Smooth muscle cell (in vitro differentiated cells): ENCODE measurements at regions not wholly inside any gene's neighbourhood (a gene's known extent, or its start where the extent isn't known, plus 50 kb on each side); places are given as distances from the start of the nearest gene placed in this dataset.
"Not testable (repeated sequence)": the region's sequence is repeated elsewhere in the genome, so short reads cannot be mapped to it uniquely, and the experiment has no call there.

Experiments used
- DNase-seq: peaks from one replicate; lab custom pipeline; 2025; ENCODE audit not compliant: unreplicated experiment; lab: John Stamatoyannopoulos, UW
- H2AFZ ChIP-seq: fragments of 200-600 bp; sonication (generic); 2 replicates; pipeline ENCODE4 v1.6.0; 2016; ENCODE audit warnings: antibody characterized with exemption, low read depth, mild to moderate bottlenecking
- H3F3A ChIP-seq: fragments of 200-600 bp; sonication (generic); 2 replicates; pipeline ENCODE4 v1.6.0; 2017; ENCODE audit warnings: antibody characterized with exemption, low read depth
- H3K27ac ChIP-seq: fragments of 200-600 bp; sonication (generic); 2 replicates; pipeline ENCODE4 v1.5.1; 2016; ENCODE audit warnings: low read depth, mild to moderate bottlenecking
- H3K27me3 ChIP-seq: fragments of 200-600 bp; sonication (generic); 2 replicates; pipeline ENCODE4 v1.6.1; 2016; ENCODE audit warnings: low read depth, mild to moderate bottlenecking
- H3K36me3 ChIP-seq: fragments of 200-600 bp; sonication (generic); 2 replicates; pipeline ENCODE4 v1.5.1; 2016; ENCODE audit warnings: low read depth
- H3K4me1 ChIP-seq: fragments of 200-600 bp; sonication (generic); 2 replicates; pipeline ENCODE4 v1.5.1; 2016; ENCODE audit warnings: low read depth
- H3K4me2 ChIP-seq: fragments of 200-600 bp; sonication (generic); 2 replicates; pipeline ENCODE4 v1.6.0; 2016; ENCODE audit warnings: mild to moderate bottlenecking
- H3K4me3 ChIP-seq: fragments of 200-600 bp; sonication (generic); 2 replicates; pipeline ENCODE4 v1.5.1; 2016; ENCODE audit warnings: mild to moderate bottlenecking
- H3K79me2 ChIP-seq: fragments of 200-600 bp; sonication (generic); 2 replicates; pipeline ENCODE4 v1.6.0; 2016; ENCODE audit warnings: low read depth, mild to moderate bottlenecking
- H3K9ac ChIP-seq: fragments of 200-600 bp; sonication (generic); 2 replicates; pipeline ENCODE4 v1.6.0; 2016; ENCODE audit warnings: low read depth
- H3K9me3 ChIP-seq: fragments of 200-600 bp; sonication (generic); replicated peaks from 2 replicates; pipeline ENCODE4 v1.5.1; 2016; ENCODE audit warnings: low read depth
- H4K20me1 ChIP-seq: fragments of 200-600 bp; sonication (generic); 2 replicates; pipeline ENCODE4 v1.6.0; 2016; ENCODE audit warnings: low read depth
- WGBS: methylation state at CpG from one replicate; pipeline ENCODE4 v1.1.7; 2016; ENCODE audit warnings: low lambda C conversion rate; 5-methylcytosine and 5-hydroxymethylcytosine counted together

- 47% methylated on average over 5 of the region's 5 CpGs for WGBS
- not testable (repeated sequence) for DNase-seq, H3K36me3 ChIP-seq
Measured at GRCh38 chr15:20066173-20066572, 475.4 kb downstream of the GOLGA6L6 start.

GRCh38 chr15:20065508-20065907 is 476.1 kb downstream of the GOLGA6L6 start:
- not testable (repeated sequence) for DNase-seq, H2AFZ ChIP-seq, H3K4me2 ChIP-seq, H3K36me3 ChIP-seq, H3K79me2 ChIP-seq, H3K9me3 ChIP-seq, H3K4me3 ChIP-seq, H3F3A ChIP-seq, H3K27ac ChIP-seq, H3K9ac ChIP-seq, H3K27me3 ChIP-seq, H3K4me1 ChIP-seq, H4K20me1 ChIP-seq
- 85% methylated on average over 9 of the region's 10 CpGs for WGBS

More at GRCh38 chr15:20066173-20066572, 475.4 kb downstream of the GOLGA6L6 start:
- not testable (repeated sequence) for H3K4me3 ChIP-seq, H3F3A ChIP-seq, H3K27ac ChIP-seq, H3K4me1 ChIP-seq, H3K27me3 ChIP-seq, H3K79me2 ChIP-seq, H3K9me3 ChIP-seq, H3K4me2 ChIP-seq, H4K20me1 ChIP-seq, H2AFZ ChIP-seq, H3K9ac ChIP-seq

GRCh38 chr15:20063167-20063566 is 478.4 kb downstream of the GOLGA6L6 start:
- not testable (repeated sequence) for H3K27ac ChIP-seq, H3K9me3 ChIP-seq, H4K20me1 ChIP-seq, H3K9ac ChIP-seq, H3K36me3 ChIP-seq, DNase-seq, H3F3A ChIP-seq, H3K4me1 ChIP-seq, H3K4me3 ChIP-seq, H3K4me2 ChIP-seq, H3K27me3 ChIP-seq, H2AFZ ChIP-seq, H3K79me2 ChIP-seq
- WGBS: 59% methylated on average over 7 of the region's 7 CpGs

- H3K4me1 ChIP-seq, H2AFZ ChIP-seq, H3K36me3 ChIP-seq, H4K20me1 ChIP-seq, H3F3A ChIP-seq, H3K9ac ChIP-seq, H3K4me2 ChIP-seq, DNase-seq, H3K9me3 ChIP-seq, H3K79me2 ChIP-seq, H3K4me3 ChIP-seq, H3K27me3 ChIP-seq, H3K27ac ChIP-seq: not testable (repeated sequence)
- 85% methylated on average over 7 of the region's 13 CpGs for WGBS
Measured at GRCh38 chr15:20060838-20061237, 480.8 kb downstream of the GOLGA6L6 start.

- not testable (repeated sequence) for H3K9me3 ChIP-seq
- 73% methylated on average over 5 of the region's 5 CpGs for WGBS
Measured at GRCh38 chr15:20056871-20057270, 484.7 kb downstream of the GOLGA6L6 start.

GRCh38 chr15:20055921-20056320 is 485.7 kb downstream of the GOLGA6L6 start:
- not testable (repeated sequence) for DNase-seq, H3K9ac ChIP-seq, H3K79me2 ChIP-seq, H3K27ac ChIP-seq, H3K36me3 ChIP-seq, H3K27me3 ChIP-seq, H2AFZ ChIP-seq, H3F3A ChIP-seq, H3K9me3 ChIP-seq, H4K20me1 ChIP-seq, H3K4me1 ChIP-seq, H3K4me2 ChIP-seq, H3K4me3 ChIP-seq
- WGBS: 65% methylated on average over 5 of the region's 5 CpGs

More at GRCh38 chr15:20056871-20057270, 484.7 kb downstream of the GOLGA6L6 start:
- H3K27me3 ChIP-seq, H3K4me2 ChIP-seq, H3K36me3 ChIP-seq, H3K9ac ChIP-seq, H2AFZ ChIP-seq, H4K20me1 ChIP-seq, H3K4me3 ChIP-seq, H3F3A ChIP-seq, H3K27ac ChIP-seq, DNase-seq, H3K79me2 ChIP-seq, H3K4me1 ChIP-seq: not testable (repeated sequence)

- not testable (repeated sequence) for H3K27ac ChIP-seq, H4K20me1 ChIP-seq, H3K4me3 ChIP-seq, H3K9ac ChIP-seq, DNase-seq, H3K4me1 ChIP-seq, H2AFZ ChIP-seq, H3K9me3 ChIP-seq, H3K4me2 ChIP-seq, H3F3A ChIP-seq, H3K79me2 ChIP-seq, H3K27me3 ChIP-seq, H3K36me3 ChIP-seq
- 88% methylated on average over 16 of the region's 16 CpGs for WGBS
Measured at GRCh38 chr15:20048189-20048588, 493.4 kb downstream of the GOLGA6L6 start.

- H2AFZ ChIP-seq, H3F3A ChIP-seq, H3K27me3 ChIP-seq, H4K20me1 ChIP-seq, H3K4me2 ChIP-seq, H3K36me3 ChIP-seq, H3K9me3 ChIP-seq, H3K4me1 ChIP-seq, H3K9ac ChIP-seq, H3K79me2 ChIP-seq, DNase-seq, H3K27ac ChIP-seq, H3K4me3 ChIP-seq: not testable (repeated sequence)
- no CpG with 5 or more reads among the region's 5 CpGs for WGBS
Measured at GRCh38 chr15:20045165-20045564, 496.4 kb downstream of the GOLGA6L6 start.

- not testable (repeated sequence) for H3K27me3 ChIP-seq, H3K4me2 ChIP-seq, DNase-seq, H3K79me2 ChIP-seq, H3K36me3 ChIP-seq, H3K9ac ChIP-seq, H4K20me1 ChIP-seq, H3K9me3 ChIP-seq, H3K4me3 ChIP-seq, H3K27ac ChIP-seq, H2AFZ ChIP-seq, H3F3A ChIP-seq, H3K4me1 ChIP-seq
- WGBS: 50% methylated on average over 1 of the region's 1 CpG
Measured at GRCh38 chr15:20040691-20041090, 500.9 kb downstream of the GOLGA6L6 start.
